Right lobe of liver (tissue), 6 donors: ENCODE measurements at regions not wholly inside any gene's neighbourhood (a gene's known extent, or its start where the extent isn't known, plus 50 kb on each side); places are given as distances from the start of the nearest gene placed in this dataset.
"Not testable (repeated sequence)": the region's sequence is repeated elsewhere in the genome, so short reads cannot be mapped to it uniquely, and the experiment has no call there.

Source experiments
- ATAC-seq, 4 donors: fragments of 200-7000 bp; cut with Tn5 transposase; one replicate each; pipeline ENCODE4 v1.9.1; 2020; ENCODE audit warnings: mild to moderate bottlenecking in 4 of 4, moderate library complexity in 4 of 4
- DNase-seq, 3 donors: peaks; one replicate each; pipeline ENCODE4 v3.0.0-alpha.2; 2020
- H3K27ac ChIP-seq, 3 donors: fragments of 200-600 bp; one replicate each; pipeline ENCODE4 v1.8.0; 2022
- H3K27me3 ChIP-seq, 2 donors: fragments of 200-600 bp; one replicate each; pipeline ENCODE4 v1.8.0; 2022
- H3K36me3 ChIP-seq, 4 donors: fragments of 200-600 bp; sonication (generic) in 1 of 4; one replicate each; pipeline versions ENCODE4 v1.5.1 to v1.8.0; 2017 to 2022; ENCODE audit warnings: control low read depth in 1 of 4
- H3K4me1 ChIP-seq, 4 donors: fragments of 200-600 bp; sonication (generic) in 1 of 4; one replicate each; pipeline versions ENCODE4 v1.5.1 to v1.8.0; 2017 to 2022; ENCODE audit warnings: control low read depth in 1 of 4
- H3K4me3 ChIP-seq, 3 donors: fragments of 200-600 bp; one replicate each; pipeline ENCODE4 v1.8.0; 2022
- H3K9me3 ChIP-seq, 4 donors: fragments of 200-600 bp; sonication (generic) in 1 of 4; one replicate each; pipeline versions ENCODE4 v1.5.1 to v1.8.0; 2017 to 2022; ENCODE audit warnings: control low read depth in 1 of 4
- POLR2A ChIP-seq: fragments of 450-650 bp; IDR thresholded peaks from one replicate; pipeline ENCODE4 v1.6.1; 2017; ENCODE audit warnings: antibody characterized with exemption, mild to moderate bottlenecking
- WGBS: methylation state at CpG from one replicate; pipeline ENCODE4 v1.1.6; 2018; ENCODE audit warnings: low coverage, low lambda C conversion rate; ENCODE audit not compliant: insufficient coverage; ENCODE audit errors: missing lambda C conversion rate; 5-methylcytosine and 5-hydroxymethylcytosine counted together
- intact Hi-C, 2 donors: fragments of 100-400 bp; cut with DNase I; formaldehyde crosslinking; loops; one replicate each; pipeline versions ENCODE4 v1.11.2 to v1.14.1; 2022
- TF ChIP-seq, protein P1 (sequence below), 4 donors: fragments of 200-600 bp in 3 of 4; fragments of 450-650 bp in 1 of 4; IDR thresholded peaks; one replicate each; pipeline versions ENCODE4 v1.5.1 to v1.8.0; 2016 to 2022; ENCODE audit warnings: antibody characterized with exemption in 4 of 4, mild to moderate bottlenecking in 2 of 4
- donor health status: DM: no; HTN: yes; CAD: no.
- donor health status: DM: no; HTN: no; CAD: no.
- donor health status: DM: no; HTN: no; CAD: no.
- donor health status: DM: no; HTN: yes; CAD: no.
- donor health status: DM: no; HTN: yes; CAD: no.

DNA sequence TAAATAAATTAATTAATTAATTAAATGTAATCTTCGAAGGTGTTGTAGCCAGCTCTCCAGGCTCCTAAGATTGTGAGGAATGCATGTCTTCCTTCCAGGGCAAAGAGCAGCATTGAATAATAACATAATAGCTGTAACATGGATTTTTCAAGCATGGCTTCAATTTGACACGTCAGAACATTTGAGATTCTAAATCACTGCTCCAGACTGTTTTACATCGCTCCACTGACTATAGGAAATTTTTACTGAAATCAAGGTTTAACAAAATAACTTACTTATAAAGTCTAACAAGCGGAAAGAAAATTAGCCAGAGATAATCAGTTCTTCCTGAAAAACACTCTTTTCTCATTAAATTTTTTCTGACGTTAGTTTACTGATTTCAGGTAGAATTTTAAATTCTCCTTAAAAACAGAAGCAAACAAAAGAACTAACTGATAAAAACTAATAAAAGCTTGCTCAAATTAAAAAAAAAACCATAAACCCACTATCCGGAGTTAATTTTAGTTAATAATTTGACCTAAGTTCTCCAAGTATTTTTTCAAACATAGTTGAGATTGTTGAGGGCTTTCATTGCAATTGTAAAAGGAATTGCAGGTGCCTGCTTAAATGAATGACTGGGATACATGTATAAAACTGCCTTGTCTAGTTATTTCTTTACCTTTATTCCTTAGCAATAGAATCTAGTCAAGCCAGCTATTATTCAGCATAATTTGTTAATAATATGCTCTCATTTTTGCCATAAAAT lies 51.2 kb upstream of the SGCE start:
- Histone ChIP-seq H3K4me3 (no peak overlapping the region), H3K27ac (no peak overlapping the region), H3K4me1 (no peaks in the 10 kb centered on the region), H3K9me3 (no peaks in the 10 kb centered on the region), H3K36me3 (no peaks in the 10 kb centered on the region), H3K27me3 (no peaks in the 10 kb centered on the region)
- intact Hi-C loops, result no loop called here
- no peak for ATAC-seq
- no peak for DNase-seq
- 73% methylated on average over 6 of the region's 6 CpGs for whole genome bisulfite sequencing
- TF ChIP-seq, protein P1, sequence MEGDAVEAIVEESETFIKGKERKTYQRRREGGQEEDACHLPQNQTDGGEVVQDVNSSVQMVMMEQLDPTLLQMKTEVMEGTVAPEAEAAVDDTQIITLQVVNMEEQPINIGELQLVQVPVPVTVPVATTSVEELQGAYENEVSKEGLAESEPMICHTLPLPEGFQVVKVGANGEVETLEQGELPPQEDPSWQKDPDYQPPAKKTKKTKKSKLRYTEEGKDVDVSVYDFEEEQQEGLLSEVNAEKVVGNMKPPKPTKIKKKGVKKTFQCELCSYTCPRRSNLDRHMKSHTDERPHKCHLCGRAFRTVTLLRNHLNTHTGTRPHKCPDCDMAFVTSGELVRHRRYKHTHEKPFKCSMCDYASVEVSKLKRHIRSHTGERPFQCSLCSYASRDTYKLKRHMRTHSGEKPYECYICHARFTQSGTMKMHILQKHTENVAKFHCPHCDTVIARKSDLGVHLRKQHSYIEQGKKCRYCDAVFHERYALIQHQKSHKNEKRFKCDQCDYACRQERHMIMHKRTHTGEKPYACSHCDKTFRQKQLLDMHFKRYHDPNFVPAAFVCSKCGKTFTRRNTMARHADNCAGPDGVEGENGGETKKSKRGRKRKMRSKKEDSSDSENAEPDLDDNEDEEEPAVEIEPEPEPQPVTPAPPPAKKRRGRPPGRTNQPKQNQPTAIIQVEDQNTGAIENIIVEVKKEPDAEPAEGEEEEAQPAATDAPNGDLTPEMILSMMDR (IDR thresholded peaks at IDR 0.05), result no peak
- no peak for TF ChIP-seq POLR2A

DNA sequence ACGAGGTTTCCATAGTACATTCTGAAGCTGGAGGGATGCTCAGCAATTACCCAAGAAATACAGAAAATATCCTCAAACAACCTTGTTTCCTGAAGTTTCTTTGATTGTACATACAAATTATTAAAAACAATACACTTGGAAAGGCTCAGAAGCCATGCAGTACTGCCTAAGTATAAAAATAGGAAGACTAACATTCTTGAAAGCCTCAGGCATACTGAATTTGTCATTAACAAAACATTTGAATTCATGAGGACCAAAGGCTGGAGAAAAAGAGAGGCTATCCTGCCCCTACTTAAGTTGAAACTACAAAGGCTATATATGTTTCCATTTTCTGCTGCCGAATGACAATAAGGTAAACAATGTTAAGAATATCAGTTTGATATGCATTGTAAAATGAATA lies 54.3 kb upstream of the SGCE start:
- TF ChIP-seq POLR2A, result no peak
- TF ChIP-seq, protein P1 (IDR thresholded peaks at IDR 0.05), result no peak
- Histone ChIP-seq H3K4me3 (no peak overlapping the region), H3K36me3 (no peaks in the 10 kb centered on the region), H3K9me3 (no peaks in the 10 kb centered on the region), H3K4me1 (no peaks in the 10 kb centered on the region), H3K27ac (no peak overlapping the region), H3K27me3 (no peaks in the 10 kb centered on the region)
- DNase-seq (no peak), ATAC-seq (no peak)
- intact Hi-C loops, result no loop called here
- 70% methylated on average over 2 of the region's 2 CpGs for WGBS

GRCh38 chr7:94722360-94722759 lies 66.4 kb upstream of the SGCE start:
- DNase-seq, ATAC-seq, H3K4me3 ChIP-seq, H3K9me3 ChIP-seq, H3K27ac ChIP-seq, intact Hi-C loops, H3K4me1 ChIP-seq, H3K27me3 ChIP-seq, H3K36me3 ChIP-seq: not testable (repeated sequence)
- WGBS, result 87% methylated on average over 5 of the region's 8 CpGs

DNA sequence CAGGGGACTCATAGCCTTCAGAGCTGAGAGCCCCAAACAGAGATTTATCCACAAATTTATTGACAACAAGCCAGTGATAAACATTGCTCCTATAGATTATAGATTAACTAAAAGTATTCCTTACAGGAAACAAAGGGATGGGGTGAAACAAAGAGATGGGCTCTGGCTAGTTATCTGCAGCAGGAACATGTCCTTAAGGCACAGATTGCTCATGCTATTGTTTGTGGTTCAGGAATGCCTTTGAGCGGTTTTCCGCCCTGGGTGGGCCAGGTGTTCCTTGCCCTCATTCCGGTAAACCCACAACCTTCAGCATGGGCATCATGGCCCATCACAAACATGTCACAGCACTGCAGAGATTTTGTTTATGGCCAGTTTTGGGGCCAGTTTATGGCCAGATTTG lies 73.0 kb upstream of the SGCE start:
- ATAC-seq, H3K9me3 ChIP-seq, DNase-seq, H3K4me1 ChIP-seq, intact Hi-C loops, H3K27ac ChIP-seq, H3K27me3 ChIP-seq, H3K36me3 ChIP-seq, H3K4me3 ChIP-seq: not testable (repeated sequence)
- 73% methylated on average over 2 of the region's 3 CpGs for WGBS

GRCh38 chr7:94738071-94738470 lies 82.1 kb upstream of the SGCE start:
- H3K9me3 ChIP-seq, result no peaks in the 10 kb centered on the region
- no peak for DNase-seq
- ATAC-seq, result no peak
- no peak overlapping the region for H3K4me3 ChIP-seq
- TF ChIP-seq, protein P1 (IDR thresholded peaks at IDR 0.05), result no peak
- no peak for TF ChIP-seq POLR2A
- intact Hi-C loops, result no loop called here
- H3K4me1 ChIP-seq, result no peaks in the 10 kb centered on the region
- H3K27ac ChIP-seq, result no peak overlapping the region
- H3K36me3 ChIP-seq, result no peaks in the 10 kb centered on the region
- H3K27me3 ChIP-seq, result no peaks in the 10 kb centered on the region
- 94% methylated on average over 1 of the region's 1 CpG for WGBS

DNA sequence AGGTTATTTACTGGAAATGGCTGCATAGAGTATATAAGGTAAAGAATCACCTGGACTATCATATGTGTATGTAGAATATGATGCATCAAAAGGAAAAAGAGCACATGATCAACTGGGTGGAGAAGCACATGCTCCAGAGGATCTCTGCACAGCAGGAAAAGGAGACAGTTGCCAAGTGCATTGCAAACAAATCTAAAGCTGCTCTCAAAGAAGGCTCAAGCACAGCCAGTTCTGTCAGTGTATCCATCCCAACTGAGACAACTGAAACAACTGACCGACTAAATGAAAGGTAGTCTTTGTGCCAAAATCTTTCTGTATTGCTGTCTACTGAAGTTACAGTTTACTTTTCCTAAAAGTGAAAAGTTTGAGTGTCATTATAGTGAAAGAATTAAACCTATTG lies 83.2 kb upstream of the SGCE start:
- no peaks in the 10 kb centered on the region for H3K36me3 ChIP-seq
- WGBS, result 33% methylated on average over 1 of the region's 1 CpG
- no peak overlapping the region for H3K27ac ChIP-seq
- no peak for DNase-seq
- H3K4me3 ChIP-seq, result no peak overlapping the region
- H3K4me1 ChIP-seq, result no peaks in the 10 kb centered on the region
- no peak for ATAC-seq
- no peaks in the 10 kb centered on the region for H3K9me3 ChIP-seq
- intact Hi-C loops, result no loop called here
- no peaks in the 10 kb centered on the region for H3K27me3 ChIP-seq
- no peak for TF ChIP-seq POLR2A
- TF ChIP-seq, protein P1 (IDR thresholded peaks at IDR 0.05), result no peak
